ENCODE measurements at regions not wholly inside any gene's neighbourhood (a gene's known extent, or its start where the extent isn't known, plus 50 kb on each side); places are given as distances from the start of the nearest gene placed in this dataset.
"Not testable (repeated sequence)": the region's sequence is repeated elsewhere in the genome, so short reads cannot be mapped to it uniquely, and the experiment has no call there.

DNA sequence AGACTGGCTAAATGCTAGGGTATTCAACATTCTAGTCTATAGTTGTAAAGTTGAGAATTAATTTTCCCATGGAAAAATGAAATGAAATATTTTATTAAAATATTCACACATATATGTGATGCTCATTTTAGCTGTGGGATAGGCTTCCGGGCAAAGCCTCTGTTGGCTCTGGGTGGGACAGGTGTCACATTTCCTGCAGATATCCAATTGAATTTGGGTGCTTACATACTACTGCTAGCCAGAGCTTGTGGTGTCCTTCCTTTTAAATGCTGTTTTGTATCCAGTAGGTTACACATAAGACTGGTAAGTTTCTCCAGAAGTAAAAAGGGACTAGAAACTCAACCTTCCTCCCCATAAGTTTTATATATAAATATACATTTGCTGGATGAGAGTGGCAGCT, 73.8 kb downstream of the RPRM start:
- no peak for DNase-seq
- Mint-ChIP-seq H3K36me3 (ENCODE audit: low read depth) (no peaks in the 10 kb centered on the region; the same call in 1 of the 2 replicates), H3K9me3 (peaks cover 13% of the 10 kb centered on the region), H3K4me1 (ENCODE audit: low read depth) (no peaks in the 10 kb centered on the region), H3K27ac (no peak overlapping the region), H3K27me3 (ENCODE audit: insufficient read depth) (no peaks in the 10 kb centered on the region; the same call in 1 of the 2 replicates), H3K4me3 (no peak overlapping the region)
- TF ChIP-seq, protein P1, sequence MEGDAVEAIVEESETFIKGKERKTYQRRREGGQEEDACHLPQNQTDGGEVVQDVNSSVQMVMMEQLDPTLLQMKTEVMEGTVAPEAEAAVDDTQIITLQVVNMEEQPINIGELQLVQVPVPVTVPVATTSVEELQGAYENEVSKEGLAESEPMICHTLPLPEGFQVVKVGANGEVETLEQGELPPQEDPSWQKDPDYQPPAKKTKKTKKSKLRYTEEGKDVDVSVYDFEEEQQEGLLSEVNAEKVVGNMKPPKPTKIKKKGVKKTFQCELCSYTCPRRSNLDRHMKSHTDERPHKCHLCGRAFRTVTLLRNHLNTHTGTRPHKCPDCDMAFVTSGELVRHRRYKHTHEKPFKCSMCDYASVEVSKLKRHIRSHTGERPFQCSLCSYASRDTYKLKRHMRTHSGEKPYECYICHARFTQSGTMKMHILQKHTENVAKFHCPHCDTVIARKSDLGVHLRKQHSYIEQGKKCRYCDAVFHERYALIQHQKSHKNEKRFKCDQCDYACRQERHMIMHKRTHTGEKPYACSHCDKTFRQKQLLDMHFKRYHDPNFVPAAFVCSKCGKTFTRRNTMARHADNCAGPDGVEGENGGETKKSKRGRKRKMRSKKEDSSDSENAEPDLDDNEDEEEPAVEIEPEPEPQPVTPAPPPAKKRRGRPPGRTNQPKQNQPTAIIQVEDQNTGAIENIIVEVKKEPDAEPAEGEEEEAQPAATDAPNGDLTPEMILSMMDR (IDR thresholded peaks at IDR 0.05): no peak

DNA sequence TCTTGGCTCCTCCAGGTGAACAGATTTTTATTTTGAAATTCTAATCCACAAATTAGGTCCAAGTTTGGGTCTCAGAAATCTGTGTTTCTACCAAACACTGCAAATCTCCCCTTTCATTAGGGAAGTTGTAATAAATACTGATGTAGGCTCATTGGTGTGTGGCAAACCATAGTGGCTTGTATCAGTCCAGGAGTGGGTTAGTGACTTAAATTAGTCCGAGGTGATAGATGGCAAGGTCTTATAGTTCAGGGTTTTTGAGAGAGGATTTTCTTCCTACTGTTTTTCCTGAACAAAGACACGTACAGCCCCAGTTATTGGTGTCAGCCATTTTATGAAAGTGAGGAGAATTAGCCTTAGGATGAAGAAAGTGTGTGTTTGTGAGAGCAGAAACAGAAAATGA, 74.6 kb downstream of the RPRM start:
- H3K27ac Mint-ChIP-seq: no peak overlapping the region

DNA sequence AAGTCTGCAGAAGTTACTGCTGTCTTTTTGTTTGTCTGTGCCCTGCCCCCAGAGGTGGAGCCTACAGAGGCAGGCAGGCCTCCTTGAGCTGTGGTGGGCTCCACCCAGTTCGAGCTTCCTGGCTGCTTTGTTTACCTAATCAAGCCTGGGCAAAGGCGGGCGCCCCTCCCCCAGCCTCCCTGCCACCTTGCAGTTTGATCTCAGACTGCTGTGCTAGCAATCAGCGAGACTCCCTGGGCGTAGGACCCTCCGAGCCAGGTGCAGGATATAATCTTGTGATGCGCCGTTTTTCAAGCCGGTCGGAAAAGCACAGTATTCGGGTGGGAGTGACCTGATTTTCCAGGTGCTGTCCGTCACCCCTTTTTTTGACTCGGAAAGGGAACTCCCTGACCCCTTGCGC, 75.2 kb downstream of the RPRM start:
- H3K4me3 Mint-ChIP-seq; H3K27me3 Mint-ChIP-seq (ENCODE audit: insufficient read depth); H3K36me3 Mint-ChIP-seq (ENCODE audit: low read depth); H3K4me1 Mint-ChIP-seq (ENCODE audit: low read depth); H3K27ac Mint-ChIP-seq; DNase-seq: not testable (repeated sequence)
- peaks cover 13% of the 10 kb centered on the region for H3K9me3 Mint-ChIP-seq

More for the DNA sequence above, 74.6 kb downstream of the RPRM start:
- Mint-ChIP-seq H3K9me3 (peaks cover 13% of the 10 kb centered on the region), H3K27me3 (ENCODE audit: insufficient read depth) (no peaks in the 10 kb centered on the region; the same call in 1 of the 2 replicates), H3K4me1 (ENCODE audit: low read depth) (no peaks in the 10 kb centered on the region), H3K4me3 (no peak overlapping the region), H3K36me3 (ENCODE audit: low read depth) (no peaks in the 10 kb centered on the region; the same call in 1 of the 2 replicates)
- no peak for DNase-seq
- TF ChIP-seq, protein P1 (IDR thresholded peaks at IDR 0.05): no peak

DNA sequence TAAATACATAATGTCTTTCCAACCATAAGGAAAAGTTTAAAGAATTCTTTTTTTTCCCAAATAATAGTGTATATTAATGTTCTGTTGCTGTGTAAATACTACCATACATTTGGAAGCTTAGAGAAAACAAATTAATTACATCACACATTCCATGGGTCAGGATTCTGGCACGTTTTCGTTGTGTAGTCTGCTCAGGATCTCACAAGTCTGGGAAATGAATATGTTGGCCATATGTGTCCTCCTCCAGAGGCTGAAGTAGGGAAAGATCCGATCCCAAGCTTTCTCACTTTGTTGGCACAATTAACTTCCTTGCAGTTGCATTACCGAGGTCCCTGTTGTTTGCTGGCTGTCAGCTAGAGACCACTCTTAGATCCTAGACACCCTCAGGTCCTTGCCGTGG, 83.9 kb downstream of the RPRM start:
- H3K4me1 Mint-ChIP-seq (ENCODE audit: low read depth): no peaks in the 10 kb centered on the region
- H3K27ac Mint-ChIP-seq: no peak overlapping the region
- TF ChIP-seq, protein P1 (IDR thresholded peaks at IDR 0.05): no peak
- no peak for DNase-seq
- no peaks in the 10 kb centered on the region for H3K36me3 Mint-ChIP-seq (ENCODE audit: low read depth)
- H3K9me3 Mint-ChIP-seq: peaks cover 13% of the 10 kb centered on the region
- H3K4me3 Mint-ChIP-seq: no peak overlapping the region
- H3K27me3 Mint-ChIP-seq (ENCODE audit: insufficient read depth): no peaks in the 10 kb centered on the region

DNA sequence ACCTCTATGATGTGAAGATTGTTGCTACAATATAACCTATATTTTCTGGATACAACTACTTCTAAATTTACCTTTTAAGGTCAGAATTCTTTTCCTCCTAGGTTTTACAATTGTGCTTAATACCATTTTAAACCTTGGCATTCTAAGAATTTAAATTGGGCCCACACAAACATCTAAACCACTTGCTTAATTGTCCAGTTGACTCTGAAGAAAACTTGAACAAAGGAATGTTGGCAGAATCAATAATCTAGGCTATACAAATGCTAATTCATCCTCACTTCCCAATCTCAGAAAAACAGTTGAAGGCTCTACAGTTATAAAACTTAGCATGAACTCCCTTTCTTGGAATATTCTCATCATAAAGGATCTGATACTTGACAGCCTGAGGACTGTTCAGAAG, 84.3 kb downstream of the RPRM start:
- Mint-ChIP-seq H3K36me3 (ENCODE audit: low read depth) (no peaks in the 10 kb centered on the region), H3K27me3 (ENCODE audit: insufficient read depth) (no peaks in the 10 kb centered on the region), H3K4me1 (ENCODE audit: low read depth) (no peaks in the 10 kb centered on the region), H3K27ac (no peak overlapping the region), H3K9me3 (peaks cover 15% of the 10 kb centered on the region), H3K4me3 (no peak overlapping the region)
- DNase-seq: no peak
- TF ChIP-seq, protein P1 (IDR thresholded peaks at IDR 0.05): no peak

DNA sequence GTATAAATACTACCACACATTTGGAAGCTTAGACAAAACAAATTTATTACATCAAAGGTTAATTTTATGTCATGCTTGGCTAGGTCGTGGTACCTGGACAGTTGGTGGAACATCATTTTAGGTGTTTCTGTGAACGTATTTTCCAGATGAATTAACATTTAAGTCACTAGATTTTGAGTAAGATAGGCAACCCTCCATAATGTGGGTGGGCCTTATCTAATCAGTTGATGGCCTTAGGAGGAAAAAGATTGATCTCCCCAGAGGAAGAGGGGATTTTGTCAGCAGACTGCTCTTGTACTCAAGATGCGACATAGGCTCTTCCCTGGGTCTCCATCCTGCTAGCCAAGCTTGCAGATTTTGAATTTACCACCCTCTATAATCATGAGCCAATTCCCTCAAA, 85.0 kb downstream of the RPRM start:
- Mint-ChIP-seq H3K27ac (no peak overlapping the region), H3K36me3 (ENCODE audit: low read depth) (no peaks in the 10 kb centered on the region), H3K4me3 (no peak overlapping the region), H3K27me3 (ENCODE audit: insufficient read depth) (no peaks in the 10 kb centered on the region), H3K9me3 (peaks cover 20% of the 10 kb centered on the region), H3K4me1 (ENCODE audit: low read depth) (no peaks in the 10 kb centered on the region)
- DNase-seq: no peak
- TF ChIP-seq, protein P1 (IDR thresholded peaks at IDR 0.05): no peak

All from HFFc6 (cell line).